ENCODE measurements at regions not wholly inside any gene's neighbourhood (a gene's known extent, or its start where the extent isn't known, plus 50 kb on each side); places are given as distances from the start of the nearest gene placed in this dataset.

DNA sequence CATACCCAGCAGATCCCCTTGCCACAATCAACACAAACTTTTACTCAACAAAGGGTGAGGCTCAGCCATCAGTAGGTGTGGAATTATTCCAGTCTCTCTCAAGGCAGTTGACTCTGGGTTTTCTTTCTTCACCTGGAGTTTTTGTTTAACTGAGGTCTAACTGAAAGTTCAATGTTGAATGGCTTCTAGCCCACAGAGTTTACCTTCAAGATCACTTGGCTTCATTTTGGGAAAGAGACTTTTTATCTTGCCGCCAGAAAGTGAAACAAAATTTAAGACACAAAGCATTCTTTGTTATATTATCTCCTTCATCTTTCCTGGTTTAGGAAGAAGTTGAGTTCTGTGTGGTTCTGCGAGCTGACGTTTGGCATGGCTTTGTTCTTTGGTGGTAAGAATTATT is 83.8 kb upstream of the RASGEF1B start:
- DNase-seq: no peak
- Histone ChIP-seq H3K27ac (no peak overlapping the region), H3K4me1 (no peaks in the 10 kb centered on the region), H3K36me3 (ENCODE audit: low read depth, missing control alignments) (no peaks in the 10 kb centered on the region), H3K4me3 (no peak overlapping the region), H3K27me3 (no peaks in the 10 kb centered on the region), H3K9me3 (no peaks in the 10 kb centered on the region)
- 38 to 42% methylated on average over 3 of the region's 3 CpGs for WGBS, 2 donors
- intact Hi-C loops (cut with DNase I; ENCODE audit: low total_unique reads): no loop called here
- no peak for TF ChIP-seq POLR2A (IDR thresholded peaks at IDR 0.05)
- TF ChIP-seq, protein P1, sequence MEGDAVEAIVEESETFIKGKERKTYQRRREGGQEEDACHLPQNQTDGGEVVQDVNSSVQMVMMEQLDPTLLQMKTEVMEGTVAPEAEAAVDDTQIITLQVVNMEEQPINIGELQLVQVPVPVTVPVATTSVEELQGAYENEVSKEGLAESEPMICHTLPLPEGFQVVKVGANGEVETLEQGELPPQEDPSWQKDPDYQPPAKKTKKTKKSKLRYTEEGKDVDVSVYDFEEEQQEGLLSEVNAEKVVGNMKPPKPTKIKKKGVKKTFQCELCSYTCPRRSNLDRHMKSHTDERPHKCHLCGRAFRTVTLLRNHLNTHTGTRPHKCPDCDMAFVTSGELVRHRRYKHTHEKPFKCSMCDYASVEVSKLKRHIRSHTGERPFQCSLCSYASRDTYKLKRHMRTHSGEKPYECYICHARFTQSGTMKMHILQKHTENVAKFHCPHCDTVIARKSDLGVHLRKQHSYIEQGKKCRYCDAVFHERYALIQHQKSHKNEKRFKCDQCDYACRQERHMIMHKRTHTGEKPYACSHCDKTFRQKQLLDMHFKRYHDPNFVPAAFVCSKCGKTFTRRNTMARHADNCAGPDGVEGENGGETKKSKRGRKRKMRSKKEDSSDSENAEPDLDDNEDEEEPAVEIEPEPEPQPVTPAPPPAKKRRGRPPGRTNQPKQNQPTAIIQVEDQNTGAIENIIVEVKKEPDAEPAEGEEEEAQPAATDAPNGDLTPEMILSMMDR (IDR thresholded peaks at IDR 0.05): no peak

DNA sequence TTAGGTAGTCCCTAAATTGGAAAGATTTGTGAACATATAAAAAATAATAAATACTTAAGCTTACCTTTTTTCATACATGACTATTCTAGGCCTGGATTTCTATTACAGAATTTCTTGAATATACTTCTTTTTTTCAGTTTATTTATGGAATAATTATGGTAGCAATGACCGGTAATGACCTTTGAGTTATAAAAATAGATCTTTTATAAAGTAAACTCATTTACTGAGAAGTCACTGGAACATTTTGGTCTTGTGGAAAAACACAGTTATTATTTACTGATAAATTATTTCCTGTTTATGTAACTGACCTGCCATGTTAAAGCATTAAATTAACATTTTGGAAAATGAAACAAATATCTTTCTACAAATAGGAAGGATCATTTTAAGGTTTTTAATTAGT is 80.4 kb upstream of the RASGEF1B start:
- 42 to 50% methylated on average over 1 of the region's 1 CpG for WGBS, 2 donors
- Histone ChIP-seq H3K4me1 (no peaks in the 10 kb centered on the region), H3K27me3 (no peaks in the 10 kb centered on the region), H3K27ac (no peak overlapping the region), H3K4me3 (no peak overlapping the region), H3K9me3 (no peaks in the 10 kb centered on the region), H3K36me3 (ENCODE audit: low read depth, missing control alignments) (no peaks in the 10 kb centered on the region)
- TF ChIP-seq POLR2A (IDR thresholded peaks at IDR 0.05): no peak
- TF ChIP-seq, protein P1 (IDR thresholded peaks at IDR 0.05): no peak
- intact Hi-C loops (cut with DNase I; ENCODE audit: low total_unique reads): no loop called here
- DNase-seq: no peak

DNA sequence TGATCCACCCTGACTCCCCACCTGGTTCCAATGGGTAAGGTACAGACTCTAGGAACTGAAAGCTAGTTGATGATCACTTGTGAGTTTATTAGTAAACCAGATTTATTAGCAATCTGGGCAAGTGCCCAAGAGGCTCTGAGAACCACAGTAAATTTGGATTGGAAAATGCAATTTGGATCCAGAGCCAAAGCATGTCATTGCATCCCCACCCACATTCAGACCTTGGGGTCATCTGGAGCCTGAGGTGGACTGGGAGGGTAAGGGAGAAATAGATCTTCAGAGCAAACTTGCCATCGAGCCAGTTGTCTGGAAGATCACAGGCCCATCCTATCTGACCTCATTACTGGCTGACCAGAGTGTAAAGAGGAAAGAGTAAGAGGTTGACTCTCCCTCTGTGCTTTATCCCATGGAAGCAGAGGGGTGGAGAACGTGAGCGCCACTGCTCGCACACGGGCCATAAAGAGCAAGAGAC is 78.7 kb upstream of the RASGEF1B start:
- intact Hi-C loops (cut with DNase I; ENCODE audit: low total_unique reads): no loop called here
- H3K4me1 ChIP-seq: no peaks in the 10 kb centered on the region
- 46 to 55% methylated on average over 5 of the region's 5 CpGs for WGBS, 2 donors
- H3K9me3 ChIP-seq: no peaks in the 10 kb centered on the region
- H3K36me3 ChIP-seq (ENCODE audit: low read depth, missing control alignments): no peaks in the 10 kb centered on the region
- TF ChIP-seq POLR2A (IDR thresholded peaks at IDR 0.05): no peak
- TF ChIP-seq, protein P1 (IDR thresholded peaks at IDR 0.05): no peak
- no peak overlapping the region for H3K27ac ChIP-seq
- DNase-seq: peak; percentile 18
- no peak overlapping the region for H3K4me3 ChIP-seq
- no peaks in the 10 kb centered on the region for H3K27me3 ChIP-seq

GRCh38 chr4:81549984-81550383 is 78.3 kb upstream of the RASGEF1B start:
- 65 to 81% methylated on average over 7 of the region's 7 CpGs for WGBS, 2 donors
- no peak overlapping the region for H3K27ac ChIP-seq
- H3K4me1 ChIP-seq: no peaks in the 10 kb centered on the region
- H3K27me3 ChIP-seq: no peaks in the 10 kb centered on the region
- intact Hi-C loops (cut with DNase I; ENCODE audit: low total_unique reads): no loop called here
- H3K36me3 ChIP-seq (ENCODE audit: low read depth, missing control alignments): no peaks in the 10 kb centered on the region
- H3K9me3 ChIP-seq: no peaks in the 10 kb centered on the region
- H3K4me3 ChIP-seq: no peak overlapping the region
- TF ChIP-seq, protein P1 (IDR thresholded peaks at IDR 0.05): no peak
- no peak for TF ChIP-seq POLR2A (IDR thresholded peaks at IDR 0.05)
- no peak for DNase-seq

- intact Hi-C loops (cut with DNase I; ENCODE audit: low total_unique reads): no loop called here
- H3K9me3 ChIP-seq: no peaks in the 10 kb centered on the region
- DNase-seq: no peak
- no peak overlapping the region for H3K4me3 ChIP-seq
- WGBS, 2 donors: 86 to 89% methylated on average over 2 of the region's 2 CpGs
- no peaks in the 10 kb centered on the region for H3K36me3 ChIP-seq (ENCODE audit: low read depth, missing control alignments)
- no peaks in the 10 kb centered on the region for H3K4me1 ChIP-seq
- TF ChIP-seq, protein P1 (IDR thresholded peaks at IDR 0.05): no peak
- no peak for TF ChIP-seq POLR2A (IDR thresholded peaks at IDR 0.05)
- no peaks in the 10 kb centered on the region for H3K27me3 ChIP-seq
- H3K27ac ChIP-seq: no peak overlapping the region
These were observed 75.1 kb upstream of the RASGEF1B start for GRCh38 chr4:81546777-81547176.
